Heart left ventricle (tissue), 13 donors: ENCODE measurements at regions not wholly inside any gene's neighbourhood (a gene's known extent, or its start where the extent isn't known, plus 50 kb on each side); places are given as distances from the start of the nearest gene placed in this dataset.

Experiments used
- CTCF ChIP-seq, 12 donors: fragments of 200-600 bp; sonication (generic) in 4 of 12; IDR thresholded peaks; one replicate each; pipeline versions ENCODE4 v1.5.0 to v1.8.0; 2018 to 2022; ENCODE audit warnings: antibody characterized with exemption in 12 of 12, mild to moderate bottlenecking in 5 of 12
- POLR2A ChIP-seq, 2 donors: fragments of 450-650 bp; IDR thresholded peaks; one replicate each; pipeline ENCODE4 v1.6.1; 2017; ENCODE audit warnings: antibody characterized with exemption in 2 of 2, mild to moderate bottlenecking in 2 of 2, moderate library complexity in 2 of 2
- donor health status: ischemic (EF 13 %, LVEDD 7.1; RV severe dilation, severe dysfunction).
- donor health status: DM: no; HTN: yes; CAD: no.
- donor health status: DM: no; HTN: no; CAD: no.
- donor health status: ischemic (EF 25% LVEDD 6.9; RV normal size, moderate dysfunction).
- donor health status: ischemic (EF 25% LVEDD 5.7; RV mildly dilated, moderate dysfunction).
- donor health status: ischemic (EF 35%, LVEDD 5.7; RV mildly dilated, moderate dysfunction).
- donor health status: nonischemic (EF 11% LVEDD 7.7; RV severe dilation, severe dysfunction).
- donor health status: DM: yes; HTN: yes; CAD: no.
- donor health status: PGD.
- donor health status: ischemic (EF 29% LVEDD 5.4; RV normal size, mild dysfunction).
- donor health status: nonischemic (EF 23%, LVEDD 6.1; RV moderate dilation, normal function).

GRCh38 chr18:75936862-75937261 is 509.4 kb upstream of the SMIM21 start:
- TF ChIP-seq CTCF (IDR thresholded peaks at IDR 0.05) (no peak), POLR2A (IDR thresholded peaks at IDR 0.05) (no peak)
